ENCODE measurements at regions not wholly inside any gene's neighbourhood (a gene's known extent, or its start where the extent isn't known, plus 50 kb on each side); places are given as distances from the start of the nearest gene placed in this dataset.
"Not testable (repeated sequence)": the region's sequence is repeated elsewhere in the genome, so short reads cannot be mapped to it uniquely, and the experiment has no call there.

DNA sequence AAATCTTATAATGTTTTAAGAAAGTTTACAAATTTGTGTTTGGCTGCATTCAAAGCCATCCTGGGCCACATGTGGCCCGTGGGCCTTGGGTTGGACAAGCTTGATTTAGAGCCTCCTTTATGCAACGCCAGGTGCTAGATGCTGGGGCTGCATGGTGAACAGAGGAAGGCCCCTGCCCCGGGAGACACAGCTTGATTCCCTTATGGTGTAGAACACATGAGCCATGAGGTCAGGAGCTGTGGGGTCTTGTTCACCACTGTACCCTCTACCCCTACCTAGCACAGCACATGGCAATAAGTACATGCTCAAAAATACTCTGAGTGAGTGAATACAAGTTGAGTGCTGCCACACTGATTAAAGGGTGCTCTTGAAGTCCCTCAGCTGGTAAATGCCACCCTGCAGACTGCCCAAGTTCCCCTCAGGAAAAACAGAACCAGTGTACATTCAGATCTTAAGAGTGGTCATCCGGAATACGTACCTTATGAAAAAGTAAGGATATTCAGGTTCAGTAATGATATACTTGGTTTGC lies 71.9 kb downstream of the ARRDC3 start:
- H3K4me1 ChIP-seq (ENCODE audit: low read length) = peaks cover 27% of the 10 kb centered on the region
- H3K4me2 ChIP-seq (ENCODE audit: low read length) = peak overlapping the region; percentile 62
- TF ChIP-seq CTCF (IDR thresholded peaks at IDR 0.05; ENCODE audit: low read depth, low read length) (no peak), EZH2phosphoT487 (IDR thresholded peaks at IDR 0.05; ENCODE audit: low read depth) (no peak)
- H3K27me3 ChIP-seq (ENCODE audit: low read depth, low read length) = no peaks in the 10 kb centered on the region
- H3K4me3 ChIP-seq (ENCODE audit: low read length) = peak overlapping the region; percentile 46; the same call in 1 of the 2 replicates
- H3K27ac ChIP-seq (ENCODE audit: low read length) = no peak overlapping the region; the same call in 1 of the 2 replicates
- H3K9me3 ChIP-seq (ENCODE audit: insufficient read depth, low read length) = no peaks in the 10 kb centered on the region
- H2AFZ ChIP-seq (ENCODE audit: low read depth, low read length) = peak overlapping the region; percentile 68
- no peak overlapping the region for H3K9ac ChIP-seq (ENCODE audit: low read length)
- no peaks in the 10 kb centered on the region for H3K79me2 ChIP-seq (ENCODE audit: low read length)
- no peaks in the 10 kb centered on the region for H4K20me1 ChIP-seq (ENCODE audit: insufficient read depth, low read length)
- no peaks in the 10 kb centered on the region for H3K36me3 ChIP-seq (replicated peaks; ENCODE audit: low read depth, low read length)

GRCh38 chr5:91308157-91308556 lies 75.0 kb downstream of the ARRDC3 start:
- not testable (repeated sequence) for H3K27me3 ChIP-seq (ENCODE audit: low read depth, low read length); H3K27ac ChIP-seq (ENCODE audit: low read length); H3K4me2 ChIP-seq (ENCODE audit: low read length); H3K9me3 ChIP-seq (ENCODE audit: insufficient read depth, low read length); H3K36me3 ChIP-seq (replicated peaks; ENCODE audit: low read depth, low read length); H3K9ac ChIP-seq (ENCODE audit: low read length); H4K20me1 ChIP-seq (ENCODE audit: insufficient read depth, low read length); H3K79me2 ChIP-seq (ENCODE audit: low read length); H2AFZ ChIP-seq (ENCODE audit: low read depth, low read length); H3K4me3 ChIP-seq (ENCODE audit: low read length)
- H3K4me1 ChIP-seq (ENCODE audit: low read length) = peaks cover 15% of the 10 kb centered on the region

- H3K4me2 ChIP-seq (ENCODE audit: low read length) = no peak overlapping the region
- no peaks in the 10 kb centered on the region for H4K20me1 ChIP-seq (ENCODE audit: insufficient read depth, low read length)
- TF ChIP-seq EZH2phosphoT487 (IDR thresholded peaks at IDR 0.05; ENCODE audit: low read depth) (no peak), CTCF (IDR thresholded peaks at IDR 0.05; ENCODE audit: low read depth, low read length) (no peak)
- no peak overlapping the region for H3K9ac ChIP-seq (ENCODE audit: low read length)
- no peaks in the 10 kb centered on the region for H3K79me2 ChIP-seq (ENCODE audit: low read length)
- no peak overlapping the region for H3K27ac ChIP-seq (ENCODE audit: low read length)
- H3K9me3 ChIP-seq (ENCODE audit: insufficient read depth, low read length) = no peaks in the 10 kb centered on the region
- no peaks in the 10 kb centered on the region for H3K36me3 ChIP-seq (replicated peaks; ENCODE audit: low read depth, low read length)
- H3K4me1 ChIP-seq (ENCODE audit: low read length) = peaks cover 11% of the 10 kb centered on the region
- H2AFZ ChIP-seq (ENCODE audit: low read depth, low read length) = no peak overlapping the region
- H3K4me3 ChIP-seq (ENCODE audit: low read length) = no peak overlapping the region
- H3K27me3 ChIP-seq (ENCODE audit: low read depth, low read length) = no peaks in the 10 kb centered on the region
Measured at GRCh38 chr5:91307048-91307447, 76.1 kb downstream of the ARRDC3 start.

DNA sequence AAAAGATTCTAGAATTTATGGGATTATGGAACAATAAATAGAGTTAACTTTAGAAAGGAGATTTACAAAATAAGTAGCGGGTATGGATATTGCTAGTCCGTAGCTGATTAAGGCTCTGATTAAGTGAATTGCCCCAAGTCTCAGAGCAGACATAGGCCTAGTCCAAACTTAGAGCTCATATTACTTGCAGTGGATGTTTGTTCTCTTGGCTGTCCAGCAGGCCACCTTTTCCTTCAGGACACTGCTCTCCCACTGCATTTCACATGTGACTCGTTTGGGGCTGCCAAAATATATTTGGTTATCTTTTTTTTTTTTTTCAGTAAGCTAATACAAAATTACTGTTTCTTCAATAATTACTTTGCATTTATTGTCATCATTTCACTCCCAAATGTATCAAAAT lies 76.6 kb downstream of the ARRDC3 start:
- H3K4me2 ChIP-seq (ENCODE audit: low read length) = no peak overlapping the region
- no peak overlapping the region for H2AFZ ChIP-seq (ENCODE audit: low read depth, low read length)
- TF ChIP-seq CTCF (IDR thresholded peaks at IDR 0.05; ENCODE audit: low read depth, low read length) = no peak
- TF ChIP-seq EZH2phosphoT487 (IDR thresholded peaks at IDR 0.05; ENCODE audit: low read depth) = no peak
- no peaks in the 10 kb centered on the region for H4K20me1 ChIP-seq (ENCODE audit: insufficient read depth, low read length)
- H3K79me2 ChIP-seq (ENCODE audit: low read length) = no peaks in the 10 kb centered on the region
- no peak overlapping the region for H3K4me3 ChIP-seq (ENCODE audit: low read length)
- peaks cover 6% of the 10 kb centered on the region for H3K4me1 ChIP-seq (ENCODE audit: low read length)
- no peak overlapping the region for H3K9ac ChIP-seq (ENCODE audit: low read length)
- no peaks in the 10 kb centered on the region for H3K9me3 ChIP-seq (ENCODE audit: insufficient read depth, low read length)
- H3K36me3 ChIP-seq (replicated peaks; ENCODE audit: low read depth, low read length) = no peaks in the 10 kb centered on the region
- no peak overlapping the region for H3K27ac ChIP-seq (ENCODE audit: low read length)
- H3K27me3 ChIP-seq (ENCODE audit: low read depth, low read length) = no peaks in the 10 kb centered on the region

DNA sequence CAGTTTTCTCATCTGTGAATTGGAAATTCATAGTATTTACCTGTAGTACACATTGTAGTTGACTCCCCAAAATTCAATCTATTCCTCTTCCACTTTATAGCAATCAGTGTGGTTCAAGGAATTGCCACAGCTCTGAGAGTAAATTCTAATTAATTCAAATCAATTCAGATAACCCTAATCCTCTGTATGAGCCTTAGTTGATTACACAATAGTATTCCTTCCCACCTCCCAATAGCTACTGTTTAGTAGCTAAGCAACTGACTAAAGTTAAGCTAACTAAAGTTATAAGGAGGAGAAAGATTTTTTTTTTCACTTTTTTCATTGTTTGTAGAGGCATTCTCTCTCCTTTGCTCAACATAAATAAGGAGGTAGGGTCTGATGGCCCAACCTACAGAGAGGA lies 77.5 kb downstream of the ARRDC3 start:
- Histone ChIP-seq H4K20me1 (ENCODE audit: insufficient read depth, low read length) (no peaks in the 10 kb centered on the region), H3K4me2 (ENCODE audit: low read length) (no peak overlapping the region), H3K27ac (ENCODE audit: low read length) (no peak overlapping the region), H3K4me1 (ENCODE audit: low read length) (no peaks in the 10 kb centered on the region), H3K9me3 (ENCODE audit: insufficient read depth, low read length) (no peaks in the 10 kb centered on the region), H3K9ac (ENCODE audit: low read length) (no peak overlapping the region), H2AFZ (ENCODE audit: low read depth, low read length) (no peak overlapping the region), H3K36me3 (replicated peaks; ENCODE audit: low read depth, low read length) (no peaks in the 10 kb centered on the region), H3K4me3 (ENCODE audit: low read length) (no peak overlapping the region), H3K27me3 (ENCODE audit: low read depth, low read length) (no peaks in the 10 kb centered on the region), H3K79me2 (ENCODE audit: low read length) (no peaks in the 10 kb centered on the region)
- TF ChIP-seq CTCF (IDR thresholded peaks at IDR 0.05; ENCODE audit: low read depth, low read length) = no peak
- no peak for TF ChIP-seq EZH2phosphoT487 (IDR thresholded peaks at IDR 0.05; ENCODE audit: low read depth)

- H3K36me3 ChIP-seq (replicated peaks; ENCODE audit: low read depth, low read length); H3K27ac ChIP-seq (ENCODE audit: low read length); H2AFZ ChIP-seq (ENCODE audit: low read depth, low read length); H3K4me1 ChIP-seq (ENCODE audit: low read length); H3K9me3 ChIP-seq (ENCODE audit: insufficient read depth, low read length); H3K4me3 ChIP-seq (ENCODE audit: low read length); H3K4me2 ChIP-seq (ENCODE audit: low read length); H3K27me3 ChIP-seq (ENCODE audit: low read depth, low read length); H3K9ac ChIP-seq (ENCODE audit: low read length); H4K20me1 ChIP-seq (ENCODE audit: insufficient read depth, low read length); H3K79me2 ChIP-seq (ENCODE audit: low read length): not testable (repeated sequence)
Measured at GRCh38 chr5:91304015-91304414, 79.1 kb downstream of the ARRDC3 start.

All from OCI-LY3 (cell line).